NCI-H1092 (cell line): ENCODE measurements at regions not wholly inside any gene's neighbourhood (a gene's known extent, or its start where the extent isn't known, plus 50 kb on each side); places are given as distances from the start of the nearest gene placed in this dataset.

Experiments
- DNase-seq: peaks from one replicate; lab custom pipeline; 2025; lab: John Stamatoyannopoulos, UW

DNA sequence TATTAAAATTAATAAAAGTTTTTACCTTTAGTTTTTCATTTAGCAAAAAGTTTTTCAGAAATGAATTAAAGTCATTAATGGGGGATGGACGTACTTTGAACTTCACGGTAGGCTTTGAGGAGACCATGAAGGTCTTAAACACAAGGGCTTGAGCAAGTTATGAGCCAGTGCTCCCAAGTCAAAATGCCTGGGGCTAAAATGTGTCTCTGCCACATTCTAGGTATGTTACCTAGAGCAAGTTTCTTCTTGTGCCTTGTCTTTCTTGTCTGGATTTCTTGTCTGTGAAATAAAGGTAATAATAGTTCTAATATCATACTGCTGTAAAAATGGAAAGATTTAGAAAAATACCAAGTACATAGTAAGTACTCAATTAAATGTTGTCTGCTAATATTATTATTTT is 132.7 kb upstream of the USP15 start:
- DNase-seq: no peak

DNA sequence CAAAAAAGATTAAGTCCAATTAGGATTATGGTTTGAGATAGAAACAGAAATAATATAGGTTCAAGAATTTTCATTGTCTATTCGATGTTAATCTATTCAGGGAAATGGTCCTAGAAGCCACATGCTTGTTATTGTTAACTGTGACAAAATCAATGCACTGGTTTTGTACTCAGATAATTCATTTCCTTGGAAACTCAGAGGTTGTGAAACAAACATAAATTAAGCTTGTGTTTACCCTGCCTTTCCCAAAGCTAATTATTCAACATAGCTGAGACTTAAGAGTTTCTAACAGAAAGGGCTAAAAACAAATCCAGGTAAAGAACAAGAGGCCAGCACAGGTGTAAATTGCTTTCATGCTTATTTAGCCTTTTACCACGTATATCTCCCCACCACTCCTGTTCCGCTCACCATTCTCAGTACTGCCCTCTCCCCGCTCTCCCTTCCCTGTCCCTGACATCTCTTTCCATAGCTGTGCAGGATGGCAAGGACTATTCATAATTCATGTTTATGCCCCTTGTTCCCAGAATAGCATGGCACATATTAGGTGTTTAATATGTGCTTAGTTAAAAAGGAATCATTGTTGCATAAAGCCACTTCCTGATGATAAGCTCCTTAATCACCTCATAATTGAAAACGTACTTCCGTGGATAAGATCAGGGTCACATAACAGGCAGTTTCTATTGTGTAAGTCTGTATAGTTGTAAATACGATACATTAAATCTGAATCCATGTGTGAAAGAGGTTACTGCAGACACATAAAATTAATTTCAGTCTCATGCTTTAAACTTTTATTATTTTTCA is 131.8 kb upstream of the USP15 start:
- DNase-seq: no peak

DNA sequence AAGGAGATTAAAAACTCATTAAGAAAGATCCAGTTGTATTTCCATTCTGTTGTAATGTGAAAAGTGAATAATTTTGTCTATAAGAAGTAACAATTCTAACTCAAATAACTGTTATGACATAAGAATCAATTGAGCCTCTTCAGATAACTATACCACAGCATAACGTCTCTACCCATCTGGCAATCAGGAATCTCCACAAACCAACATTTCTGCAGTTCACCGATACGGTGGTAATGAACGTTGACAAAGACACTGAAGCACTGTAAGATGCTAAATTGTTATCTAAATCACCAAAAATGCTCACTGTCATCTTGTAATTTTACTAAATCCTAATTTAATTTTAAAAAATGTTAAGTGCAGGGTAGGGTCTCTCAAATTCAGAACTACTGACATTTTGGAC is 130.9 kb upstream of the USP15 start:
- no peak for DNase-seq

DNA sequence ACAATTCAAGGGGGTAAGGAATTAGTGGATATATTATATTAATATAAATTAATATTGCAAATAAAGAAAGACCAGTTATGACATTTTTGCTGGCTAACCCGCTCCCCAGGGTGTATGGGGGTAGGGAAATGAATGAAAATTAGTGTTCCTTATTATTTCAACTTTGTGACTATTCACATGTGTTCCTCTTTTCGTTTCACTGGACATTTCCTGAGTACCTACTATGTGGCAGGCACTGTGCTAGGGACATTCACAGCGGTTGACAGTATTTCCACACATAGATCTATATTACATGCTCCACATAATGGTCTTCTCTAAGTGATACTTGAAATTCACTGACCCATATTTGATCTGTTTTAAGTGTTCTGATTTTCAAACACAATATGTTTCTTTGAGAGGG is 129.8 kb upstream of the USP15 start:
- no peak for DNase-seq

DNA sequence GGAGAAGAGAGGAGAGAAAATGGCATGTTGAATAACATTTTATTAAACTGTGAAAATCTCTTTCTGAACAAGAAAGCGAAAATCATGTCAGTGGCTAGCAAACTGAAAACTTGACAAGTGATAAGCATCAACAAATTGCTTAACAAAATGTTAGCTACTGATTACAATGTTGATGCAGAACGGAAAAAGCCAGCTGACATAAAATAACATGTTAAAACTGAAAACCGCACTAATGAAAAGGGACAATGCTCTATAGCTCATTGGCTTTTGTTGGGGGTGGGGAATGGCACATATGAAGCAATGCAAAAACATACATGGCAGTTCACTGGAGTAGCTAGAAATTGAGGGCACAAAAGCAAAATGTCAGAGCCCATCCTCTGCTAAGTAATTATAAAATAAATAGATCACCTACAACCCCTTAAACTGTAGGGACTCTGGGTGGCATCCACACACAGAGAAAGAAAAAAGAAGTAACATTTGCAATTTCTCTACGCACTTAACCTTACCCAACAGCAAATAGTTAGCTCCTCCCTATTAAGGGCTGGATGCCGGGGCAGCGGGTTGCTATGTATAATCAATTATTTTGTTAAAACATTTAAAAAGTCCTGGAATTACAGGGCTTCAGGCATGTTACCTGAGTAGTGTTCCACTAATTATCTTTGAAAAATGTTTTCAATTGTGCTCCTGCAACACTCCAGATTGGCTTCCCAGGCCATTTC is 129.2 kb upstream of the USP15 start:
- no peak for DNase-seq

DNA sequence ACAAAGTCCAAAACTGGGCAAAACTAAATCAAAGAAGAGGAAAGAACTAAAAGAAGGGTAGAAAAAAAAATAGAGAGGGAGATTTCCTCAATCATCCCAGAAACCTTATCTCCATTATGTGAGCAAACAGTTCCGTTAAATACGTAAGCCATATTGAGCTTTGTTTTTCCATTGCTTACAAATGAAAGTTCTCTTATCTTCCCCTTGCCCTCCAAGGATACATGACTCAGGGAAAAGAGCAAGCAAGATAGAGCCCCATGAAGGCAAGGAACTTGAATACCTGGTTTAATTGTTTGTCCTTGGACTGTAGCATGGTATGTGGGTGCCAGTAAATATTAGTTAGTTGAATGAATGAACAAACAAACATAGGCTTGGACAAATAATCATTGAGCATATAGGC is 126.8 kb upstream of the USP15 start:
- DNase-seq: no peak

DNA sequence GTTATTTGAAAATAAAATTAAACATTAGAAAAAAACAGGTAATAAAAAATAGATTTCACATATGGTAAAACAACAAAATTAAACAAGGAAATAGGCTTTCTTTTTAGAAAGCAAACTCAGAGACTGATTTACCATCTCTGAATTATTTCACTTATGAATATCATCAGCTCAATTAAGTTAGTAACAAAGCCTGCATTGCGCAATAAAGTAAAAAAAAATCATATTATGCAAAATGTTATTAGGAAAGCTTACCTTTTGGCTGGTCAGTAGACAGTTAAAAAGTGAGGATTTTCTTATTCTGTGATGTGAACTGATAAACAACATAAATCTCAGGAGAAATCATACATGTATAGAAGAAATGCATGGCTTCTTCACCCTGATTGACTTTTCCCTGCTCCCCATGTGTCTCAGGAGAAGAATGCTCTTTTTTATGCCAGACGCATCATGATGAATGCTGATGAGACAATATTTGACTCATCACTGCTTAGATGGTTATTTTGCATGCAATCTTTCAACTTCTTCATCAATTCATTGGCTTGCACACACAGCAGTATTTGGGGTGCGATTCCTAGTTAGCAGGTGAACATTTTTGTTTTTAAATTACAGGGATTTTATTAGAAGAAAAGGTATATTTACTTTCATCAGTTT is 124.5 kb upstream of the USP15 start:
- DNase-seq: no peak

DNA sequence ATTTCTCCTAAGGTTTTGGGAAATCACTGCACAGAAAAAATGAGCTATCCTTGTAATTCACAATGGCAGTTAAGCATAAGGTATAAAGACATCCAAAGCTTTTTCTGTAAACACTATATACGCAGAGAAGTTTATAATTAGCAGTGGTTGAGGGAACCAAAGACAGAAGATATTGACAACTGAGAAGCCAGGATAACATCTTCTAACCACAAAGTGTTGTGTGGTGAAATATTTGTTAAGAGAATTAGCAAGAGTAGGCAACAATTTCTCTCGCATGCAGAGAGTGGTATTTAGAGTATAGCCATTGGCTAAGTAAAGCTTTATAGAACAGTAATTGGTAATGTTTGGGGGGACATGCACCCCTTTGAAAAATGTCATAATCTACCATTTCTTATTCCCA is 123.7 kb upstream of the USP15 start:
- no peak for DNase-seq

DNA sequence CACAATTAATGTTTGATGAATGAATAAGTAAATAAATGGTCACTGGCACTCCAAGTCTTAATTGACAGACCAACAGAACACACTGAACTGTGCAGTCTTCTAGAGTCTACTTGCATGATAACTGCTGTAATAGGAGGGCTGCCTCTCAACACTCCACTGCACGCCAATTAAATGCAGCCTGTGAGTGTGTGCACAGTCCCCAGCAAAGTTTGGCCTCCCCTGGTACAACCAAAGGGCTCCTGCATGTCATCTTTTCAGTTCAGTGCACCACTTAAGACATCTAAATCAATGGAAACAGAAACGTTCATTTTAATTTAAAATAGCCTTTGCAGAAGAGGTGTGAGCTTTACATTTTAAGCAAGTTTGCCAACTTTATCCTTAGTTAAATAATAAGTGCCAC is 121.7 kb upstream of the USP15 start:
- DNase-seq: no peak

DNA sequence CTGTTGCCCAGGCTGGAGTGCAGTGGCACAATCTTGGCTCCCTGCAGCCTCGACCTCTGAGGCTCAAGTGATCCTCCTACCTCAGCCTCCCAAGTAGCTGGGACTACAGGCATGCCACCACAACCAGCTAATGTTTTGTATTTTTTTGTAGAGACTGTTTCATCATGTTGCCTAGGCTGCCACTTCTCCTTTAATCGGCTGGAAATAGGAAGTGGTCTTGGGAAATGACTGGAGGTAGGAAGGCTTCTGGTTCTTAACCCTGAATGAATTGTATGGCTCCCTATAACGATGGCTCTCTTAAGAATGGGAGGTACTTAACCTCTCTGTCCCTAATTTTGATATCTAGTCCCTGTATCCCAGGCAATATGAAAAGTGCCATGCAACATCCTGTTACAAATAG is 113.9 kb upstream of the USP15 start:
- no peak for DNase-seq

DNA sequence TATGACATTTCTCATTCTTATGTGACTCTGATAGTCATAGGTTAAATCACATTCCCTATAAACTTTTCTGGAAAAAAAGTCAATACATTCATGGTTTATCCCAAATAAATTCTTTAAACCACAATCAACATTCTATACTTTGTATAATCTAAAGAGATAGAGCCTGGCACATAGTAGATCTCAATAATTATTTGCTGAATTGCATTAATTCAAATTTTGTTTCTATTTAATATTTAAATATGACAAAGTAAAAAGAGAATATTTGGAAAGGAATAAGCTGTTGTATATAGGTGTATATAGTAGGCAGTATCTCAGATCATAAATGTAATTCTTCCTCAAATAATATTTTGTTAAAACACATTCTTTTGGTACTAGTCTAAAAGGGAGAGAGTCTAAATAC is 102.2 kb upstream of the USP15 start:
- DNase-seq: no peak

DNA sequence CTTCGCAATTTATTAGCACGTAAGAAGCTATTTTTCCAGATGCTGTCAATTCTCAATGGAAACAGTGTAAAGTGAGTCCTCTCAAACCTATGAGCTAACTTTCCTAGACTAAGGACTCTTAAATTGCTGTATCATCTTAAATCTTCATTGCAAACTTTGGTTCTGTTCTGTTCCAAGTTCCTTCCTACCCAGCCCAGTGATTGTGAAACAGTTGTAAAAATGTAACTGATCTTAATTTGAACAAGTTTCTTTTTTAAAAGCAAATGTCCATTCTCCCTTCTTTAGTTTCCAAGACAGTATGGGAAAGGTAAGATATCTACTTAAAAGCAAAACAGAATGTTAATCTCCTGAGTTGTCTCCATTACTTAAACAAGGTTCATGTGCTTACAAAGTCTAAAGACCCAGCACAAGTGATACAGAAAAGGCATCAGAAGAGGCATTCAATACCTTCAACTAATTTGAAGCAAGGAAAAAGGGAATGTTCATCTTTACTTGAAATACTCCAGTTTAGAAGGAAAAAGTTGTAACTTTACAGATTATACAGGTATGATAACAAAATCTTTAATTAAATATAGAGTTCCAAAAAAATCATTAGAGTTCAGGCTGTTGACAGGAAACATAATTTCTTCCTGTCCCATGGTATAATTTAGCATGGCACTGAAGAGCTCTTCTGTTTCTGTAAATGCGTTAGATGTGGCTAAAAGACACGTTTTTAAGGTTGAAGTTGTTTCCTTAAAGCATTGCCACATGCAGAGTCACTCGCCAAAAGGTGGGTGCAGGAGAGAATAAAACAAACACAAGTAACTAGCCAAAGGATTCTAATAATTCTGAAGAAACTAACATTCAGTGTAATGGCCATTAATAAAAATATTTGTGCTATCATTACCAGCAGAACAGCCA is 101.5 kb upstream of the USP15 start:
- no peak for DNase-seq

DNA sequence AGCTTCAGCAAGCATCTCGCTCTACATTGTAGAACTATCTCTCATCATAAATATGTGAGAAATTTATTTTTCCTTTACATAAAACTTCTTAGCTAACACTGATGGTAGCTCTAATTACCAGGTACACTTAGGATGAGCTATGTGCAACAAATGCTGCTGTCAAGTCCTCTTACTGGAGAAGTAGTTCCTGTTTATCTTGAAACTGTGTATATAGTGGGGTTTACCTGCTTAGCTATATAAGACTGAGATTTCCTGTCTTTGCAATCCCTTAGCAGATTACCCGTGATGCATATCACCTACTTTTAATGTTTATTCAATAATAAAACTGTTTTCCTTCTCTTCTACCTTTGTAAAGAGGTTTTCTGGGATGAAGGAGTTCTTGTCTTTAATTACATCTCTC is 98.0 kb upstream of the USP15 start:
- DNase-seq: no peak

DNA sequence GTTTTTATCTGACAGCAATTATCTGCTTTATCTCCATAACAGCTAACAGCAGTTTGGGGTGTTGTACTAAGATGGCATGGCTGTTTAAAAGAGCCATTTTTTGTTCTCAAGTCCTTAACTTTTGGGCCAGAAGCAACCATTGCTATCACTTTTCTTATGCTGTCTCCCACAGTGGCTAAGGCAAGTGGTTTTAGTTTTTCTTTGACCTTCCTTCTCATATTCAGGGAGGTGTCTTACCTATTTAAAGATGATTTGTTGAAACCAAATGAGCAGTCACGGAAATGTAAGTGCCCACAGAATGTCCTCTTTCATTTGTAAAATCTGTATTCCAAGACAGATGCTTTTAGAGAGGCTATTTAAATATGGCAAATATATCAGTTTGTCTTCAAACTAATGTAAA is 96.8 kb upstream of the USP15 start:
- no peak for DNase-seq

DNA sequence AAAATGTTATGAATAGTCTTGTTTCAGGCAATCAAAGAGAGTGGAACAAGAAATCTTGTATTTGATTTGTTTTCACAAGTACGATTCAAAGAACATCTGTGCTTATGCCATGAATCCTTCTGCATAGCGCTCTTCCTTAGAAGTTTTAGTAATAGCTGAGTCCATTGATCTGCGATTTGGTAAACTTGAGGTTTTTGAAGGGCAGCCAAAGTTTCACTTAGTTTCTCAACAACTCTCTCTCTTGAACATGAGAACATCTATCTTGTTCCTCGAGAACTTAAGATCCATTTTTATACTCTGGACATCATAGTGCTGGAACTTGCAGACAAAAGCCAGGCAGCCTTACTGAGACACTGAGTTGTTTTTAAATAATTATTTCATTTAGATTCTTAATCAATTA is 96.2 kb upstream of the USP15 start:
- DNase-seq: no peak

DNA sequence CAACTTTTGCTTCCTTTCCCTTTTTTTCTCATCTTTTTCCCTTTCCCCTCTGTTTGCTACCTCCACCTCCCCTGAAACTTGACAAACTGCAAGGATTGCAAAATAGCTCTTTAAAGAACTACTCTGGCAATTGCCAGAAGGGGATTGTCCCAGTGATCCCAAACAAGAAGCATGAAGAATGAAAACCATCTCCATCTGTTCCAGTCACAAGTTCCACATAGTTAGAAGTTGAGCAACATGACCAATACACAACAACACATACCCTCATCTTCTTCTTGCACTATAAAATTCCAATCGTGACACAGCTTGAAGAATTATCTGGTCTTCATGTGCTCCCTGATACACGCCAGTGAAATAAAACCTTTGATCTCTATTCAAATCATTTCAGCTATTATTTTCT is 93.7 kb upstream of the USP15 start:
- DNase-seq: no peak

DNA sequence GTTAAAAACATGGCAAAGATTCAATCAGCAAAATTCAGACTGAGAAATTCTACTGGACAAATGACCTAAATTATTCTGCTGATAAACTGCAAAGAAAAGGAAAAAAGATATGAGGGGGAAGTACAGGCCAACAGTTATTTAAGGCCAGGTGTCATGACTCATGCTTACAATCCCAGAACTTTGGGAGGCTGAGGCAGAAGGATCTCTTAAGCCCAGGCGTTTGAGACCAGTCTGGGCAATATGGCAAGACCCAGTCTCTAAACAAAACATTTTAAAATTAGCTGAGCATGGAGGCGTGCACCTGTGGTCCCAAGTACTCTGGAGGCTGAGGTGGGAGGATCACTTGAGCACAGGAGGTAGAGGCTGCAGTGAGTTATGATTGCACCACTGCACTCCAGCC is 91.8 kb upstream of the USP15 start:
- DNase-seq: no peak

DNA sequence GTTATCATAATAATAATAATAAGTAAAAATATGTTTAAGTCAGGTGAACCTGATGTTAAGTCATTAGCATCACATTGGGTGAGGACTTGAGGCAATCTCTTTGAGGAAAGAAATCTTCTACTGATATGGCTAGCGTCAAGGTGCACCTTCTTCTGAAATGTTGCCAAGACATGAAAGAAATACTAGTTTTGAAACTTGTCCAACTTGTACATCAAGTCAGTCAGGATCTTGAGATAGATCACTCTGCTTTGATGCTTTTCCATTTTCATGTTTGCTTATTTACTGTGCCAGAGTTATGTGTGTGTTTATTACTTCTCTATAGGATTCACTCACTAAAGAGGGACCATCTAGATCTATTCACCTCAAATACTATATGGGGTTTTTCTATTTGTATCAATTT is 90.0 kb upstream of the USP15 start:
- DNase-seq: no peak

DNA sequence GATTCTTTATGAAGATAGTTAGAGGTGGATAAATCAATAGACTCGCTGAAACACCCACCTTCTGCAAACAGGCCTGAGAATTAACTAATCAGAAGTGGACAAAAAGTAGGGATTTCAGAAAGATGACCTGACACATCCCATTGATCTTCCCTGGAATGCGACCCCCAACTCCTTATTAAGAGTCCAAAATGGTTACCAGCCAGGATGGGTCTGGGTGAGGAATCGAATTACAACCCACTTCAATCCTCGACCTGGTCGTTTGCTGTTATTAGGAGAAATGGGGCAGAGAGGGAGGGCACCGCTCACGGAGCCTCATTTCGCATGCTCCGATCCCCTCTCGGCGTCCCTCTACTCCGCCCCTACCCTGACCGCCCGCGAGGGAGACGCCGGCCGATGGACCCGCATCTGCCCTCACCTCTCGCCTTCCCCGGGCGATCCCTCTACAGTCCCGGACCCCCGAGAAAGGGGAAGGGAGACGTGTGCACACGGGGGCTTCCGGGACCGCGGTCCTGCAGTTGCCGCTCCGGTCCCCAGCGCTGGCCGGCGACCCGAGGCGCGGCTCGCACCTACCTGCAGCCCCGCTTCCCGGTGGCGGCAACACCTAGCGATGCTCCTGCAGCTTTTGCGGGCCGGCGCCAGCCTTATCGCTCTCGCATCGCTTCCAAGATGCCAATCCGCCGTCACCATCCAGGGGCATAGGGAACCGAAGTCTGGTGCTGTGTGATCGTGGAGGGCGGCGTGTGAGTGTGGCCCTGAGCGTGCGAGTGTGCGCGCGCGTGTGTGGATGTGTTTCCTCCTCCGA is 69.3 kb upstream of the USP15 start:
- no peak for DNase-seq

DNA sequence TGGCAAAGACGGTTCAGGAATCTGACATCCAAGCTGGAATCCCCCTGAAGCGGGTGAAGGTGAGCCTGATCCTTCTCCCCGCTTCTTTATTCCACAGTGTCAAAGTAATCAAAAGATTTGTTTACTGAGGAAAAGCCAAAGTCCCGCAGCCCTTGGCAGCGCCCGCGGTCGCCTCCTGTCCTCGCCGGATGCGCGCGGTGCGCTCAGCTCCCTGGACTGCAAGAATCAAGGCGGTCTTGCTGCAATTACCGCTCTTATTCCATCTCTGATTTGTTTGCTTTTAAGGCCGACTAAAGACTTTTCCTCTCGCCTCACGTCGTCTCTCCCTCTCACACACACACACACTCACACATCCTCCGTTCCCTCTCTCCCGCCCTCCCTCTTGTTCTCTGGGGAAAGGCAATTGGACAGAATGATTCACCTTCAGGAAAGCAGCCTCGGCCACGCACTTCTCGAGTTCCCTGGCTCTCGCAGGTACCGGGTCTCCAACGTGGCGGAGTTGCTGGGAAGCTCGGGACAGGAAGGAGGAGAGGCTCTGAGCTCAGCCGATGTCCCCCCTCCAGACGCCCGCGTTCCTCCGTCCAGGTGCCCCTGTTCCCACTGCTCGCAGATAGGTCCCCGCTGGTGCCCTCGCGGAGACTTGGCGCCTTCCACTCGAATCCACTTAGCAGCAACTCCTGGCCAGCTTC is 68.6 kb upstream of the USP15 start:
- DNase-seq: no peak
